Limb (tissue), 2 donors: ENCODE measurements at regions not wholly inside any gene's neighbourhood (a gene's known extent, or its start where the extent isn't known, plus 50 kb on each side); places are given as distances from the start of the nearest gene placed in this dataset.

ENCODE experiments used
- DNase-seq, 2 donors: peaks; one replicate each; pipeline ENCODE4 v3.0.0-alpha.2; 2016; ENCODE audit errors: extremely low spot score in 2 of 2

GRCh38 chr18:73646772-73647171 is 500.9 kb downstream of the FBXO15 start:
- no peak for DNase-seq

- DNase-seq, result no peak
Observed at GRCh38 chr18:73646196-73646595, 501.4 kb downstream of the FBXO15 start.

- DNase-seq, result no peak
Observed at GRCh38 chr18:73645160-73645715, 502.4 kb downstream of the FBXO15 start.

- DNase-seq, result no peak
Observed at GRCh38 chr18:73639788-73640187, 507.8 kb downstream of the FBXO15 start.

- DNase-seq, result no peak
Observed at GRCh38 chr18:73638709-73639108, 508.9 kb downstream of the FBXO15 start.

- DNase-seq, result no peak
Observed at GRCh38 chr18:73636355-73636754, 511.3 kb downstream of the FBXO15 start.

- no peak for DNase-seq
Observed at GRCh38 chr18:73626859-73627258, 520.8 kb downstream of the FBXO15 start.

GRCh38 chr18:73626221-73626620 is 521.4 kb downstream of the FBXO15 start:
- no peak for DNase-seq

- no peak for DNase-seq
Observed at GRCh38 chr18:73621091-73621490, 526.5 kb downstream of the FBXO15 start.

- DNase-seq, result no peak
Observed at GRCh38 chr18:73617981-73618380, 529.7 kb downstream of the FBXO15 start.

- DNase-seq, result no peak
Observed at GRCh38 chr18:73615506-73615905, 532.1 kb downstream of the FBXO15 start.

GRCh38 chr18:73614812-73615211 is 532.8 kb downstream of the FBXO15 start:
- no peak for DNase-seq

GRCh38 chr18:73613706-73614340 is 533.8 kb downstream of the FBXO15 start:
- DNase-seq, result no peak

- DNase-seq, result no peak
Observed at GRCh38 chr18:73597832-73598615, 549.6 kb downstream of the FBXO15 start.

- DNase-seq, result no peak
Observed at GRCh38 chr18:73594749-73595148, 552.9 kb downstream of the FBXO15 start.

GRCh38 chr18:73593207-73593606 is 554.4 kb downstream of the FBXO15 start:
- DNase-seq, result no peak

GRCh38 chr18:73590950-73591349 is 556.7 kb downstream of the FBXO15 start:
- no peak for DNase-seq

- no peak for DNase-seq
Observed at GRCh38 chr18:73579698-73580097, 567.9 kb downstream of the FBXO15 start.

GRCh38 chr18:73577365-73577764 is 570.3 kb downstream of the FBXO15 start:
- DNase-seq, result no peak

GRCh38 chr18:73563901-73564472 is 583.6 kb downstream of the FBXO15 start:
- DNase-seq, result no peak

- DNase-seq, result no peak
Observed at GRCh38 chr18:73563345-73563744, 584.3 kb downstream of the FBXO15 start.

GRCh38 chr18:73556904-73557303 is 590.7 kb downstream of the FBXO15 start:
- DNase-seq, result no peak
